ENCODE measurements at regions not wholly inside any gene's neighbourhood (a gene's known extent, or its start where the extent isn't known, plus 50 kb on each side); places are given as distances from the start of the nearest gene placed in this dataset.

DNA sequence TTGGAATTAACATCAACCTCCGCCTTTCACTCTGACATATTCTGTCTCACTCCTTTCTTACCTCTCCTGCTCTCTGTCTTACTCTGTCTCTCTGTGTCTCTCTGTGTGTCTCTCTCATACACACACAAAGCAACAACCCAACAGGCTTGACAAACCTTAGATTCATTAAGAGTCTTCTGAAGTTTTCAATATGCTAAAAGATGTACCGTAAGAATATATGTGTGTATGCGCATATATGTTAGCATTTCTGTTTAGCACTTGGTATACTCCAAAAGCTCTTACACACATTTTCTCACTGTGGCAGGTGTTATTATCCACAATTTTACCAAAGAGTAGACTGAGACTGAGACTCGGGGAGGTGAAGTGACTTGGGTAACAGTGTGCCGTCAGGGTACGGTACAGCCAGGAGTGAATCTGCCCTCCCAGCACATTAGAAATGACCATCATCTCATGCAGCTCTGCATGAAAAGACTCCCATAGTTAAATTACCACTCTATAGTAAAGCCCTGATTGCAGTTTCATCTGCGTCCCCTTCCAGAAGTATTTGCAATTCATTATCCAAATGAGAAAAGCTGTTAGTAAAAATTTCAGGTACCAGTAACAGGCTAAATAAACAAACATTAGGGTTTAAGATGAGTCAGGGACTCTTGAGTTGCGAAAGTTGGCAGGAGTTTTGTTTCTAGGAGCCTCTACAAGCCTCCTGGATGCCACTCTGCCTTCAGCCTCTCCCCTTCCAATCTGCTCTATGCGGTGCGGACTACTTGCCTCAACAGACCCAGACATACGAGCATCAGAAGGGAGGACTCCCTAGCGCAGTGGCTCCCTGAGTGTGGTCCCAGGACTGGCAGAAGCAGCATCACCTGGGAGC is 195.2 kb upstream of the TMEM45B start:
- Histone ChIP-seq H3K4me3 (ENCODE audit: control extremely low read depth in 1 of 5, extremely low read depth in 1 of 5, insufficient read depth in 1 of 5, low read depth in 2 of 5, low read length in 4 of 5) (no peak overlapping the region), H3K9ac (ENCODE audit: low read length) (no peak overlapping the region), H2AFZ (ENCODE audit: insufficient read depth, low read depth, low read length, poor library complexity, severe bottlenecking) (no peak overlapping the region), H3K79me2 (ENCODE audit: control insufficient read depth, insufficient read depth, low read length) (no peaks in the 10 kb centered on the region), H3K36me3 (replicated peaks in 1 of 2; ENCODE audit: control extremely low read depth in 1 of 2, control insufficient read depth in 1 of 2, extremely low read depth in 1 of 2, insufficient read depth in 2 of 2, low read length in 1 of 2) (no peaks in the 10 kb centered on the region), H3K27me3 (replicated peaks in 1 of 4; ENCODE audit: control extremely low read depth in 1 of 4, control insufficient read depth in 3 of 4, insufficient read depth in 4 of 4, low read length in 3 of 4) (no peaks in the 10 kb centered on the region), H3K27ac (ENCODE audit: low read length in 2 of 2) (no peak overlapping the region), H4K20me1 (ENCODE audit: control insufficient read depth, insufficient read depth, low read length, poor library complexity, severe bottlenecking) (no peaks in the 10 kb centered on the region), H3K4me2 (replicated peaks; ENCODE audit: low read depth, low read length, poor library complexity, severe bottlenecking) (no peak overlapping the region), H3K4me1 (ENCODE audit: control insufficient read depth in 2 of 2, insufficient read depth in 2 of 2, low read length in 2 of 2) (no peaks in the 10 kb centered on the region), H3K9me3 (ENCODE audit: control extremely low read depth in 1 of 3, control insufficient read depth in 2 of 3, insufficient read depth in 1 of 3, low read length in 2 of 3) (peaks cover 0 to 2% (median 0%) of the 10 kb centered on the region in 3 donors)
- no peak for ATAC-seq (ENCODE audit: low read depth)
- Mint-ChIP-seq H3K27ac (no peak overlapping the region), H3K4me3 (no peak overlapping the region), H3K27me3 (peaks cover 15% of the 10 kb centered on the region), H3K9me3 (ENCODE audit: insufficient read depth) (no peaks in the 10 kb centered on the region), H3K4me1 (no peaks in the 10 kb centered on the region)
- 89% methylated on average over 5 of the region's 12 CpGs for WGBS (ENCODE audit: insufficient coverage)
- TF ChIP-seq EZH2 (IDR thresholded peaks at IDR 0.05; ENCODE audit: borderline replicate concordance, insufficient read depth, low read depth, low read length, poor library complexity, severe bottlenecking) = no peak
- TF ChIP-seq, protein P1, sequence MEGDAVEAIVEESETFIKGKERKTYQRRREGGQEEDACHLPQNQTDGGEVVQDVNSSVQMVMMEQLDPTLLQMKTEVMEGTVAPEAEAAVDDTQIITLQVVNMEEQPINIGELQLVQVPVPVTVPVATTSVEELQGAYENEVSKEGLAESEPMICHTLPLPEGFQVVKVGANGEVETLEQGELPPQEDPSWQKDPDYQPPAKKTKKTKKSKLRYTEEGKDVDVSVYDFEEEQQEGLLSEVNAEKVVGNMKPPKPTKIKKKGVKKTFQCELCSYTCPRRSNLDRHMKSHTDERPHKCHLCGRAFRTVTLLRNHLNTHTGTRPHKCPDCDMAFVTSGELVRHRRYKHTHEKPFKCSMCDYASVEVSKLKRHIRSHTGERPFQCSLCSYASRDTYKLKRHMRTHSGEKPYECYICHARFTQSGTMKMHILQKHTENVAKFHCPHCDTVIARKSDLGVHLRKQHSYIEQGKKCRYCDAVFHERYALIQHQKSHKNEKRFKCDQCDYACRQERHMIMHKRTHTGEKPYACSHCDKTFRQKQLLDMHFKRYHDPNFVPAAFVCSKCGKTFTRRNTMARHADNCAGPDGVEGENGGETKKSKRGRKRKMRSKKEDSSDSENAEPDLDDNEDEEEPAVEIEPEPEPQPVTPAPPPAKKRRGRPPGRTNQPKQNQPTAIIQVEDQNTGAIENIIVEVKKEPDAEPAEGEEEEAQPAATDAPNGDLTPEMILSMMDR (IDR thresholded peaks at IDR 0.05) = no peak
- intact Hi-C loops (cut with micrococcal nuclease) = no loop called here
- ChIA-PET POLR2A (no interaction called here), CTCF (no interaction called here)
- no peak for DNase-seq

DNA sequence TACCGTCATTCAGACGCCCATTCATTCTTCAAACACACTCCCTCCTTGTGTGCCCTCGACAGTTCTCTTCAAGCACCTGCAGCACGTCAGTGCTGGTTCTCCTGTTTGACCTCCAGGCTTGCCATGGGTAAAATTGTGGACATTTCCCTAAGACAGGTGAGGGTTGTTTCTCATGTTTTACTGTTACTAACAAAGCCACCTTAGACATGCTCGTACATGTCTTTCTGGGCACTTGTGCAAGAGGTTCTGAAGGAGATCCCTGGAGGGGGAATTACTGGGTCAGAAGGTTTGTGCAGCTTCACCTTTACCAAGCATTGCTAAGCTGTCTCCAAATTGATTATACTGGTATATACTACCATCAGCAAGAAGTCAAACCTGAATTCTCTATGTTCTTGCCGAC is 189.7 kb upstream of the TMEM45B start:
- Histone ChIP-seq H3K9ac (ENCODE audit: low read length) (no peak overlapping the region), H3K4me1 (ENCODE audit: control insufficient read depth in 2 of 2, insufficient read depth in 2 of 2, low read length in 2 of 2) (no peaks in the 10 kb centered on the region), H2AFZ (ENCODE audit: insufficient read depth, low read depth, low read length, poor library complexity, severe bottlenecking) (no peak overlapping the region), H3K36me3 (replicated peaks in 1 of 2; ENCODE audit: control extremely low read depth in 1 of 2, control insufficient read depth in 1 of 2, extremely low read depth in 1 of 2, insufficient read depth in 2 of 2, low read length in 1 of 2) (no peaks in the 10 kb centered on the region), H3K4me2 (replicated peaks; ENCODE audit: low read depth, low read length, poor library complexity, severe bottlenecking) (no peak overlapping the region), H3K79me2 (ENCODE audit: control insufficient read depth, insufficient read depth, low read length) (no peaks in the 10 kb centered on the region), H3K27me3 (replicated peaks in 1 of 4; ENCODE audit: control extremely low read depth in 1 of 4, control insufficient read depth in 3 of 4, insufficient read depth in 4 of 4, low read length in 3 of 4) (no peaks in the 10 kb centered on the region), H3K27ac (ENCODE audit: low read length in 2 of 2) (no peak overlapping the region), H3K4me3 (ENCODE audit: control extremely low read depth in 1 of 5, extremely low read depth in 1 of 5, insufficient read depth in 1 of 5, low read depth in 2 of 5, low read length in 4 of 5) (no peak overlapping the region), H4K20me1 (ENCODE audit: control insufficient read depth, insufficient read depth, low read length, poor library complexity, severe bottlenecking) (no peaks in the 10 kb centered on the region), H3K9me3 (ENCODE audit: control extremely low read depth in 1 of 3, control insufficient read depth in 2 of 3, insufficient read depth in 1 of 3, low read length in 2 of 3) (peaks cover 0 to 3% (median 0%) of the 10 kb centered on the region in 3 donors)
- no peak for TF ChIP-seq EZH2 (IDR thresholded peaks at IDR 0.05; ENCODE audit: borderline replicate concordance, insufficient read depth, low read depth, low read length, poor library complexity, severe bottlenecking)
- intact Hi-C loops (cut with micrococcal nuclease) = no loop called here
- Mint-ChIP-seq H3K27ac (no peak overlapping the region), H3K4me1 (no peaks in the 10 kb centered on the region), H3K9me3 (ENCODE audit: insufficient read depth) (peaks cover 3% of the 10 kb centered on the region), H3K4me3 (no peak overlapping the region), H3K27me3 (no peaks in the 10 kb centered on the region)
- 83% methylated on average over 2 of the region's 6 CpGs for WGBS (ENCODE audit: insufficient coverage)
- ChIA-PET POLR2A (no interaction called here), CTCF (no interaction called here)
- ATAC-seq (ENCODE audit: low read depth) = no peak
- no peak for DNase-seq

All from B cell (primary cell).